ENCODE measurements at regions not wholly inside any gene's neighbourhood (a gene's known extent, or its start where the extent isn't known, plus 50 kb on each side); places are given as distances from the start of the nearest gene placed in this dataset.

DNA sequence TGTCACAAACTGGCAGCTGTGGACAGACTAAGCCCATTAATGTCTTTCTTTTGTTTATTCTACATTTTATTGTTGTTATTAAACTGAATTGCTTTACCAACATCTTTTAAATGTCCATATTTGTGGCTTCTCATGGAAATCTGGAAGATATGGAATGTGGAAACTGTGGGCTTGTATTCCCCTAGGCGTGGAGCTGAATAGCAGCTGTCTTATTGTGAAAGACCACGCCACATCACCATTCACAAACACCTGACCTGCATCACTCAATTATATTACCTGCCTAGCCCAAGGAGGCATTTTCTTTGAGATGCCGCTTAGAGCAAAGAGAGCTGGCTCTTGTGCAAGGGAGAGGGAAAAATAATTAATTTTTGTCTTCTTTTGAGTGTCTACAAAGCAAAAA, 96.9 kb upstream of the GPRIN3 start:
- no peaks in the 10 kb centered on the region for H3K27me3 Mint-ChIP-seq (ENCODE audit: unreplicated experiment)
- H3K36me3 Mint-ChIP-seq (ENCODE audit: unreplicated experiment): no peaks in the 10 kb centered on the region
- no peaks in the 10 kb centered on the region for H3K4me1 Mint-ChIP-seq (ENCODE audit: unreplicated experiment)
- no peak overlapping the region for H3K4me3 Mint-ChIP-seq (ENCODE audit: unreplicated experiment)
- no peak overlapping the region for H3K27ac Mint-ChIP-seq (ENCODE audit: unreplicated experiment)
- DNase-seq (ENCODE audit: extremely low spot score, unreplicated experiment): no peak
- H3K9me3 Mint-ChIP-seq (ENCODE audit: unreplicated experiment): no peaks in the 10 kb centered on the region
- TF ChIP-seq, protein P1, sequence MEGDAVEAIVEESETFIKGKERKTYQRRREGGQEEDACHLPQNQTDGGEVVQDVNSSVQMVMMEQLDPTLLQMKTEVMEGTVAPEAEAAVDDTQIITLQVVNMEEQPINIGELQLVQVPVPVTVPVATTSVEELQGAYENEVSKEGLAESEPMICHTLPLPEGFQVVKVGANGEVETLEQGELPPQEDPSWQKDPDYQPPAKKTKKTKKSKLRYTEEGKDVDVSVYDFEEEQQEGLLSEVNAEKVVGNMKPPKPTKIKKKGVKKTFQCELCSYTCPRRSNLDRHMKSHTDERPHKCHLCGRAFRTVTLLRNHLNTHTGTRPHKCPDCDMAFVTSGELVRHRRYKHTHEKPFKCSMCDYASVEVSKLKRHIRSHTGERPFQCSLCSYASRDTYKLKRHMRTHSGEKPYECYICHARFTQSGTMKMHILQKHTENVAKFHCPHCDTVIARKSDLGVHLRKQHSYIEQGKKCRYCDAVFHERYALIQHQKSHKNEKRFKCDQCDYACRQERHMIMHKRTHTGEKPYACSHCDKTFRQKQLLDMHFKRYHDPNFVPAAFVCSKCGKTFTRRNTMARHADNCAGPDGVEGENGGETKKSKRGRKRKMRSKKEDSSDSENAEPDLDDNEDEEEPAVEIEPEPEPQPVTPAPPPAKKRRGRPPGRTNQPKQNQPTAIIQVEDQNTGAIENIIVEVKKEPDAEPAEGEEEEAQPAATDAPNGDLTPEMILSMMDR (IDR thresholded peaks at IDR 0.05): no peak

DNA sequence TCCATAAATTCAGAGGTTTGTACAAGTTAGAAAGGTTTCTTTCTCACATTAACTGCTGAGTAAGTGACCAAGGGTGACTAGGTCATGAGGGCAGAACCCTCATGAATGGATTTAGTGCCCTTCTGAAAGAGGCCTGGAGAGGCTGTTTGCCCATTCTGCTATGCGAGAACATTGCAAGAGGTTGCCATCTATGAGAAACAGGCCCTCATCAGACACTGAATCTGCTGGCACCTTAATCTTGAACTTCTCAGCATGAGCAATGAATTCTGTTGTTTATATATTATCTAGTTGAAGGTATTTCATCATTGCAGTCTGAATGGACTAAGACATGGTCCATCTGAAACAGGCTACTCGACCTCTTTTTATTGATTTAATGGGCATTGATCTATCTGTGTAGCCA, 96.2 kb upstream of the GPRIN3 start:
- Mint-ChIP-seq H3K4me1 (ENCODE audit: unreplicated experiment) (no peaks in the 10 kb centered on the region), H3K27me3 (ENCODE audit: unreplicated experiment) (no peaks in the 10 kb centered on the region), H3K27ac (ENCODE audit: unreplicated experiment) (no peak overlapping the region), H3K9me3 (ENCODE audit: unreplicated experiment) (no peaks in the 10 kb centered on the region), H3K4me3 (ENCODE audit: unreplicated experiment) (no peak overlapping the region), H3K36me3 (ENCODE audit: unreplicated experiment) (no peaks in the 10 kb centered on the region)
- TF ChIP-seq, protein P1 (IDR thresholded peaks at IDR 0.05): no peak
- no peak for DNase-seq (ENCODE audit: extremely low spot score, unreplicated experiment)

DNA sequence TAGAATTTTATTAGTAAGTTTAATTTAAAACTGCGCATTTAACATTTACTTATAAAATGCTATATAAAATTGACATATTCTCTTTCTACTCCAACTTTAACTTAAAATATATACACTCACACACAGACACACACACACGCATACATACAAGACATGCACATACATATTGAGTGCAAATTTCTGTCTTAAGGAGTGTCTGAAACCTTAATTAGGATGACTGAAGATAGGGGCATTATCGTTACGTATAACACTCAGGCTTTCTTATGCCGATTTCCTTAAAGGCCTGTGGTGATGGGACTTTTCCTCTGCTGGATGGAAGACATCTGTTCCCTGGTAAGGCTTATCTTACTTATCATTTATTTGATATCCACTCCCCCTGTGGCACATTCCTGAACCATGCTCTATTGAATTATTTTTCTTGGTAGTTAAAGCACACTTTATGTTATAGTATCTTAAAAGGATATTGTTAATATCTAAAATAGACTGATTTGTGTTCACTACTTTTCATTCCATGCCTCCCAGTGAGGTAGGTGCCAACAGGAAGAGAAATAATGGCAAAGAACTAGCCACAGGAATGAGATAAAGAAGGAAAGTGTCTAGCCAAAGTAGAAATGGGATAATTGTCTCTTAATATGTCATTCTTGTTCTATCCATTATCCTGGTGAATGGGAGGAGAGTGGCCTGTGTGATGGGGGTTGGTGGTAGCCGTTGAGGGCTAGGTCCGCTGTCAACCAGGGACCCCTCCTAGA, 92.9 kb upstream of the GPRIN3 start:
- Mint-ChIP-seq H3K4me3 (ENCODE audit: unreplicated experiment) (no peak overlapping the region), H3K9me3 (ENCODE audit: unreplicated experiment) (no peaks in the 10 kb centered on the region), H3K4me1 (ENCODE audit: unreplicated experiment) (no peaks in the 10 kb centered on the region), H3K27ac (ENCODE audit: unreplicated experiment) (no peak overlapping the region), H3K36me3 (ENCODE audit: unreplicated experiment) (no peaks in the 10 kb centered on the region), H3K27me3 (ENCODE audit: unreplicated experiment) (no peaks in the 10 kb centered on the region)
- TF ChIP-seq, protein P1 (IDR thresholded peaks at IDR 0.05): no peak
- no peak for DNase-seq (ENCODE audit: extremely low spot score, unreplicated experiment)

DNA sequence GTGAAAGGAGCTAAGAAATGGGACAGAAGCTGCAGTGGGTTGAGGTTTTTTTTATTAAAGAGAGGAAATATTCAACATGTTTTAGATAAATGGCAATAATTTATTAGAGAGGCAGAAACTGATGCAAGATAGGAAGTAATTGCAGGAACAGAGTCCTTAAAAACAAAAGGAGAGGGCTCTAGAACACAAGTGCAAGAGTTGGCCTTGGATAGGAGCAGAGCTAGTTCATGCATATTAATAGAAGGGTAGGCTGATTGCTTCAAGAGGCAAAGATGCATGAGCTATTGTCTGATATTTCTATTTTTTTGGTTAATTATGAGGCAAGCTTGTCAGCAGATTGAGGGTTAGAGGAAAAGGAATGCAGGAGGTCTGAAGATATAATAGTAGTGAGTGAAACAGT, 91.0 kb upstream of the GPRIN3 start:
- Mint-ChIP-seq H3K27me3 (ENCODE audit: unreplicated experiment) (no peaks in the 10 kb centered on the region), H3K27ac (ENCODE audit: unreplicated experiment) (no peak overlapping the region), H3K4me1 (ENCODE audit: unreplicated experiment) (no peaks in the 10 kb centered on the region), H3K4me3 (ENCODE audit: unreplicated experiment) (no peak overlapping the region), H3K36me3 (ENCODE audit: unreplicated experiment) (no peaks in the 10 kb centered on the region), H3K9me3 (ENCODE audit: unreplicated experiment) (no peaks in the 10 kb centered on the region)
- TF ChIP-seq, protein P1 (IDR thresholded peaks at IDR 0.05): no peak
- no peak for DNase-seq (ENCODE audit: extremely low spot score, unreplicated experiment)

DNA sequence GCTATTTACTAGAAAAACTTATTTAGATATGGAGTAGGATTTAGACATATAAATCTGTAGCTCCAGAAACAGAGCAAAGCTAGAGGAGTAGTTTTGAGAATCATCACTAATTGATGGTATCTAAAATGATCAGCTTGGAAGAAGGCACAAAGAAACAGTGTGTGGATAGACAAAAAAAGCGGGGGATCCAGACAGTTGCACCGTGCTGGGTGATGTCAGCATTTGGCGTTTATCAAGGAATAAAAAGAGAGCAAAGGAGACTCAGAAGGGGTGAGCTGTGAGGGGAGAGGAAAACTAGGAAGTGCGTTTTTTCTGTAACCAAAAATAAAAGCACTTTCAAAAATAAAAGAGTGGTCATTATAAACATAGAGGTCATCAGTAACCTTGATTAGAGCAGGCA, 90.5 kb upstream of the GPRIN3 start:
- H3K9me3 Mint-ChIP-seq (ENCODE audit: unreplicated experiment): no peaks in the 10 kb centered on the region

More for the DNA sequence above, 90.5 kb upstream of the GPRIN3 start:
- H3K27ac Mint-ChIP-seq (ENCODE audit: unreplicated experiment): no peak overlapping the region
- DNase-seq (ENCODE audit: extremely low spot score, unreplicated experiment): no peak
- no peaks in the 10 kb centered on the region for H3K27me3 Mint-ChIP-seq (ENCODE audit: unreplicated experiment)
- no peak overlapping the region for H3K4me3 Mint-ChIP-seq (ENCODE audit: unreplicated experiment)
- H3K4me1 Mint-ChIP-seq (ENCODE audit: unreplicated experiment): no peaks in the 10 kb centered on the region
- no peaks in the 10 kb centered on the region for H3K36me3 Mint-ChIP-seq (ENCODE audit: unreplicated experiment)
- TF ChIP-seq, protein P1 (IDR thresholded peaks at IDR 0.05): no peak

Measured in osteocyte (in vitro differentiated cells).